ENCODE measurements at regions not wholly inside any gene's neighbourhood (a gene's known extent, or its start where the extent isn't known, plus 50 kb on each side); places are given as distances from the start of the nearest gene placed in this dataset.
"Not testable (repeated sequence)": the region's sequence is repeated elsewhere in the genome, so short reads cannot be mapped to it uniquely, and the experiment has no call there.

DNA sequence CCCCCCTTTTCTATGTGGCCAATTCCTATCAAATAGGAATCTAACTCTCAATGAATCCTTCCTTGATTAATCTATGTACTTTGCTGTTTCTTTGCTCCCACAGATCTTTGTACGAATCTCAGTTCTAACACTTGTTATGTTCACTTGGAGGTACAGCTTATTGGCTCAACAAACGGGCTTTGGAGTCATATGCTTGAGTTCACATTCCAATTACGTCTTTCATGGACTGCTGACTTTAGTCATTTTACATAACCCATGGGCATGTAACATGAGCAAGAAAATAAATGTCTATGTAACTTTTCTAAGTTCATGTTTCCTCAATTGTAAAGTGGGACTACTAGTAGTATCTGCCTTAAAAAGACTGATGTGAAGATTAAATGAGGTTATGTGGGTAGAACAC lies 123.2 kb upstream of the TBC1D5 start:
- H3K27me3 Mint-ChIP-seq: peaks cover 1 to 13% of the 10 kb centered on the region in 2 donors
- no peaks in the 10 kb centered on the region for H3K9me3 Mint-ChIP-seq
- no peak overlapping the region for H3K27ac Mint-ChIP-seq
- Histone ChIP-seq H3K4me1 (ENCODE audit: insufficient read depth, low read length) (no peaks in the 10 kb centered on the region), H3K27ac (ENCODE audit: low read depth, low read length) (no peak overlapping the region), H3K36me3 (ENCODE audit: insufficient read depth, low read length) (no peaks in the 10 kb centered on the region), H3K9me3 (ENCODE audit: control insufficient read depth in 1 of 2, low read length in 2 of 2) (no peaks in the 10 kb centered on the region), H3K27me3 (ENCODE audit: insufficient read depth, low read length) (no peaks in the 10 kb centered on the region), H3K4me3 (ENCODE audit: low read length in 2 of 2) (no peak overlapping the region)
- CTCF ChIA-PET (ENCODE audit: partially characterized antibody): interaction anchor here (1.8 kb wide), 1 partner anchor 24 kb away, joined by 5 read pairs; no protein-coding TSS in a partner anchor
- no peaks in the 10 kb centered on the region for H3K36me3 Mint-ChIP-seq
- H3K4me1 Mint-ChIP-seq: no peaks in the 10 kb centered on the region
- POLR2A ChIA-PET (ENCODE audit: partially characterized antibody): no interaction called here
- intact Hi-C loops (cut with micrococcal nuclease): no loop called here
- no peak overlapping the region for H3K4me3 Mint-ChIP-seq
- no peak for DNase-seq

DNA sequence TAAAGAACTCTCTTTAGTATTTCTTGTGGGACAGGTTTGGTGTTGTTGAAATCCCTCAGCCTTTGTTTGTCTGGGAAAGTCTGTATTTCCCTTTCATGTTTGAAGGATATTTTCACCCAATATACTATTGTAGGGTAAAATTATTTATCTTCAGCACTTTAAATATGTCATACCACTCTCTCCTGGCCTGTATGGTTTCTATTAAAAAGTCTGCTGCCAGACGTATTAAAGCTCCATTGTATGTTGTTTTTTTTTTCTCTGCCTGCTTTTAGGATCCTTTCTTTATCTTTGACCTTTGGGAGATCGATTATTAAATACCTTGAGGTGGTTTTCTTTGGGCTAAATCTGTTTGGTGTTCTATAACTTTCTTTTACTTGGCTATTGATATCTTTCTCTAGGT lies 119.0 kb upstream of the TBC1D5 start:
- Histone ChIP-seq H3K27me3 (ENCODE audit: insufficient read depth, low read length) (no peaks in the 10 kb centered on the region), H3K27ac (ENCODE audit: low read depth, low read length) (no peak overlapping the region), H3K9me3 (ENCODE audit: control insufficient read depth in 1 of 2, low read length in 2 of 2) (no peaks in the 10 kb centered on the region), H3K4me3 (ENCODE audit: low read length in 2 of 2) (no peak overlapping the region), H3K36me3 (ENCODE audit: insufficient read depth, low read length) (no peaks in the 10 kb centered on the region), H3K4me1 (ENCODE audit: insufficient read depth, low read length) (no peaks in the 10 kb centered on the region)
- Mint-ChIP-seq H3K36me3 (no peaks in the 10 kb centered on the region), H3K9me3 (peaks cover 0 to 2% (median 0%) of the 10 kb centered on the region in 8 donors), H3K27me3 (peaks cover 0 to 12% of the 10 kb centered on the region in 2 donors), H3K4me3 (no peak overlapping the region), H3K27ac (peak overlapping the region in 1 of 7 donors; percentile 6), H3K4me1 (no peaks in the 10 kb centered on the region)
- DNase-seq: no peak
- CTCF ChIA-PET (ENCODE audit: partially characterized antibody): interaction anchor here (2.6 kb wide), 1 partner anchor 20 kb away, joined by 9 read pairs; no protein-coding TSS in a partner anchor
- intact Hi-C loops (cut with micrococcal nuclease): no loop called here
- POLR2A ChIA-PET (ENCODE audit: partially characterized antibody): no interaction called here

DNA sequence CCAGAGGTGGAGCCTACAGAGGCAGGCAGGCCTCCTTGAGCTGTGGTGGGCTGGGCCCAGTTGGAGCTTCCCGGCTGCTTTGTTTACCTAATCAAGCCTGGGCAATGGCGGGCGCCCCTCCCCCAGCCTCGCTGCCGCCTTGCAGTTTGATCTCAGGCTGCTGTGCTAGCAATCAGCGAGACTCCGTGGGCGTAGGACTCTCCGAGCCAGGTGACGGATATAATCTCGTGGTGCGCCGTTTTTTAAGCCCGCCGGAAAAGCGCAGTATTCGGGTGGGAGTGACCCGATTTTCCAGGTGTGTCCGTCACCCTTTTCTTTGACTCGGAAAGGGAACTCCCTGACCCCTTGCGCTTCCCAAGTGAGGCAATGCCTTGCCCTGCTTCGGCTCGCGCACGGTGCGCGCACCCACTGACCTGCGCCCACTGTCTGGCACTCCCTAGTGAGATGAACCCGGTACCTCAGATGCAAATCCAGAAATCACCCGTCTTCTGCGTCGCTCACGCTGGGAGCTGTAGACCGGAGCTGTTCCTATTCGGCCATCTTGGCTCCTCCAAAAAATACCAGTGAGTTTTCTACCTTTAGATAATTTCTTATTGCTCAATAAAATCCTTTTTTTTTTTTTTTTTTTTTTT lies 118.5 kb upstream of the TBC1D5 start:
- intact Hi-C loops (cut with micrococcal nuclease); H3K4me1 Mint-ChIP-seq; H3K9me3 ChIP-seq (ENCODE audit: control insufficient read depth in 1 of 2, low read length in 2 of 2); H3K36me3 ChIP-seq (ENCODE audit: insufficient read depth, low read length); H3K27ac ChIP-seq (ENCODE audit: low read depth, low read length); H3K27me3 ChIP-seq (ENCODE audit: insufficient read depth, low read length); H3K9me3 Mint-ChIP-seq; H3K36me3 Mint-ChIP-seq; POLR2A ChIA-PET (ENCODE audit: partially characterized antibody); H3K4me3 Mint-ChIP-seq; DNase-seq; H3K27ac Mint-ChIP-seq; H3K4me3 ChIP-seq (ENCODE audit: low read length in 2 of 2); H3K4me1 ChIP-seq (ENCODE audit: insufficient read depth, low read length): not testable (repeated sequence)
- CTCF ChIA-PET (ENCODE audit: partially characterized antibody): interaction anchor here (2.6 kb wide), 1 partner anchor 19 kb away, joined by 9 read pairs; no protein-coding TSS in a partner anchor
- H3K27me3 Mint-ChIP-seq: peaks cover 0 to 12% of the 10 kb centered on the region in 2 donors

DNA sequence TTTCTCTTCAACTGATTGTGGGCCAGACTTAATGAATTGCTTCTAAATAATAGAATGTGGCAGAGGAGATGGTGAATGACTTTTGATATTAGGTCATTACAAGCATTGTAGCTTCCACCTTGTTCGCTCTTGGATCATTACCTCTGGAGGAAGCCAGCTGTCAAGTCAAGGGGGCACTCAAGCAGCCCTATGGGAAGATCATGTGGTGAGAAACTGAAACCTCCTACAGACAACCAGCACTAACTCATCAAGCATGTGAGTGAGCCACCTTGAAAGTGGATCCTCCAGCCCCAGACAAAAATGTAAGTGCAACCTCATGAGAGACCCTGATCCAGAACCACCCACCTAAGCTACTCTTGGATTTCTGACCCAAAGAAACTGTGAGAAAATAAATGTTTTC lies 109.8 kb upstream of the TBC1D5 start:
- no peaks in the 10 kb centered on the region for H3K27me3 ChIP-seq (ENCODE audit: insufficient read depth, low read length)
- no peaks in the 10 kb centered on the region for H3K36me3 ChIP-seq (ENCODE audit: insufficient read depth, low read length)
- H3K9me3 Mint-ChIP-seq: no peaks in the 10 kb centered on the region
- H3K4me3 Mint-ChIP-seq: no peak overlapping the region
- peaks cover 0 to 1% of the 10 kb centered on the region in 2 donors for H3K27me3 Mint-ChIP-seq
- ChIA-PET CTCF (ENCODE audit: partially characterized antibody) (interaction anchor here (0.5 to 3.7 kb wide), 2 partner anchors 9 to 11 kb away, joined by 4 to 24 read pairs; no protein-coding TSS in a partner anchor), POLR2A (ENCODE audit: partially characterized antibody) (no interaction called here)
- intact Hi-C loops (cut with micrococcal nuclease): no loop called here
- no peak overlapping the region for H3K27ac ChIP-seq (ENCODE audit: low read depth, low read length)
- H3K4me3 ChIP-seq (ENCODE audit: low read length in 2 of 2): no peak overlapping the region
- H3K36me3 Mint-ChIP-seq: no peaks in the 10 kb centered on the region
- no peak overlapping the region for H3K27ac Mint-ChIP-seq
- no peaks in the 10 kb centered on the region for H3K4me1 Mint-ChIP-seq
- no peak for DNase-seq
- H3K9me3 ChIP-seq (ENCODE audit: control insufficient read depth in 1 of 2, low read length in 2 of 2): no peaks in the 10 kb centered on the region
- H3K4me1 ChIP-seq (ENCODE audit: insufficient read depth, low read length): no peaks in the 10 kb centered on the region

DNA sequence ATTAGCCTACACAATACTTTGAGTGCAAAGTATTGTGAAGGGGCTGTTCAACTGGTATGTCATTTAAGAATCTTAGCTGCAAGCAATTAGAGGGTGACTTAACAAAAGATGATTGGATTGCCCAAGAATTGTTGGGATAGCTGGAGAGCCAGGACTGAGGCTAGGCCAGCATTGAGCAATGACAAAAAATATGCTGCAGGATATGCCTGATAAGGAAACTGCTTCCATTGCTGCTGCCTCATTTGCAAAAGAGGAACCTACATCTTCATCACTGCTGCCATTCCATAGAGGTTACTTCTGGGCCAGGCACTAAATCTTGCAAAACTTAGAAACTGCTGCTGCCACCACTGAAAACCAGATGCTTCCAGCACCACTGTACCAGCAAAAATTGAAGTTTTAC lies 108.0 kb upstream of the TBC1D5 start:
- H3K4me1 Mint-ChIP-seq: no peaks in the 10 kb centered on the region
- H3K36me3 Mint-ChIP-seq: no peaks in the 10 kb centered on the region
- Histone ChIP-seq H3K27me3 (ENCODE audit: insufficient read depth, low read length) (no peaks in the 10 kb centered on the region), H3K36me3 (ENCODE audit: insufficient read depth, low read length) (no peaks in the 10 kb centered on the region), H3K4me3 (ENCODE audit: low read length in 2 of 2) (no peak overlapping the region), H3K9me3 (ENCODE audit: control insufficient read depth in 1 of 2, low read length in 2 of 2) (no peaks in the 10 kb centered on the region), H3K27ac (ENCODE audit: low read depth, low read length) (no peak overlapping the region), H3K4me1 (ENCODE audit: insufficient read depth, low read length) (no peaks in the 10 kb centered on the region)
- H3K4me3 Mint-ChIP-seq: no peak overlapping the region
- H3K27me3 Mint-ChIP-seq: peaks cover 0 to 1% of the 10 kb centered on the region in 2 donors
- CTCF ChIA-PET (ENCODE audit: partially characterized antibody): interaction anchor here (1.9 kb wide), 1 partner anchor 10 kb away, joined by 8 read pairs; no protein-coding TSS in a partner anchor
- POLR2A ChIA-PET (ENCODE audit: partially characterized antibody): no interaction called here
- intact Hi-C loops (cut with micrococcal nuclease): no loop called here
- H3K9me3 Mint-ChIP-seq: no peaks in the 10 kb centered on the region
- no peak overlapping the region for H3K27ac Mint-ChIP-seq
- no peak for DNase-seq

DNA sequence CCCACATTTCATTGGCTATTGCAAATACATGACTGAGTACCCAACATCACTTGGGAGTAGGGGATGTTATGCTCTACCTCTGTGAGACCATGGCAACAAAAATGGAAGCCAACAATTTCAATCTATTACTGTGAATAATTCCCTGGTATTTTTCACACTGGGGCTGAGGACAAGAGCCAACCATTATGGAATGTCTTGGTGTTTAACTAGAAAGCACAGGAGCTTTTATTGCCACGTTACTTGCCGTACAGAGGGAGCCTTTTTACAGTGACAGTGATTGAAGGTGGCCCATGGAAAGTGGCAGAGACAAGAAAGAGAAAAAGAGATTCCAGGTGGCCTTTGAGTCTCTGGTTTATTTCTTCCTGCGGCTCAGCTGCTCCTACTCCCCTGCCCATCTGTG lies 105.7 kb upstream of the TBC1D5 start:
- POLR2A ChIA-PET (ENCODE audit: partially characterized antibody): no interaction called here
- no peaks in the 10 kb centered on the region for H3K4me1 ChIP-seq (ENCODE audit: insufficient read depth, low read length)
- CTCF ChIA-PET (ENCODE audit: partially characterized antibody): no interaction called here
- intact Hi-C loops (cut with micrococcal nuclease): loop anchor here (10.0 kb wide), 1 partner anchor 907 kb away; no protein-coding TSS in a partner anchor
- no peaks in the 10 kb centered on the region for H3K36me3 ChIP-seq (ENCODE audit: insufficient read depth, low read length)
- Mint-ChIP-seq H3K27me3 (peaks cover 1 to 2% of the 10 kb centered on the region in 2 donors), H3K36me3 (no peaks in the 10 kb centered on the region), H3K9me3 (no peaks in the 10 kb centered on the region), H3K27ac (no peak overlapping the region), H3K4me3 (no peak overlapping the region), H3K4me1 (no peaks in the 10 kb centered on the region)
- no peak overlapping the region for H3K27ac ChIP-seq (ENCODE audit: low read depth, low read length)
- H3K27me3 ChIP-seq (ENCODE audit: insufficient read depth, low read length): no peaks in the 10 kb centered on the region
- no peak overlapping the region for H3K4me3 ChIP-seq (ENCODE audit: low read length in 2 of 2)
- no peaks in the 10 kb centered on the region for H3K9me3 ChIP-seq (ENCODE audit: control insufficient read depth in 1 of 2, low read length in 2 of 2)
- DNase-seq: no peak

DNA sequence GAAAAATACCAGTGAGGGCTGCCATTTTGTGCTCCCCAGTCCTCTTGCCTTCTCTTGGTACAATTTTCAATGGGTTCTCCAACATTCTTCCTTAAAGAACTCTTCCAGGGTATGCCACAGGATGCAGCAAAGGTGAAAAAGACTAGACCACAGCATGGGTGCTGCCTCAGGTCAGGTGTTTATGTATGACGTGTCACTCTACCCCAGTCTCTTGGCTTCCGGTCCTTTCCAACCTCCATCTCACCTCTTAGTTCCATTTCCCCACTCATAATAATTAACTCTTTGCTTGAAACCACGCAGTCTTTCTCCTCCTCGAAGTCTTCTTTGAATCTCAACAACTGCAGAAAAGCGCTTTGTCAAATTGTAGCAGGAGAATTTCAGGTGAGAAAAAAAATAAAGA lies 104.7 kb upstream of the TBC1D5 start:
- DNase-seq: no peak

More for the DNA sequence above, 104.7 kb upstream of the TBC1D5 start:
- Mint-ChIP-seq H3K36me3 (no peaks in the 10 kb centered on the region), H3K4me1 (no peaks in the 10 kb centered on the region), H3K27me3 (peaks cover 1 to 2% of the 10 kb centered on the region in 2 donors), H3K9me3 (no peaks in the 10 kb centered on the region), H3K4me3 (no peak overlapping the region), H3K27ac (no peak overlapping the region)
- no peak overlapping the region for H3K4me3 ChIP-seq (ENCODE audit: low read length in 2 of 2)
- no peaks in the 10 kb centered on the region for H3K4me1 ChIP-seq (ENCODE audit: insufficient read depth, low read length)
- ChIA-PET CTCF (ENCODE audit: partially characterized antibody) (no interaction called here), POLR2A (ENCODE audit: partially characterized antibody) (no interaction called here)
- H3K9me3 ChIP-seq (ENCODE audit: control insufficient read depth in 1 of 2, low read length in 2 of 2): no peaks in the 10 kb centered on the region
- H3K36me3 ChIP-seq (ENCODE audit: insufficient read depth, low read length): no peaks in the 10 kb centered on the region
- intact Hi-C loops (cut with micrococcal nuclease): loop anchor here (10.0 kb wide), 1 partner anchor 908 kb away; no protein-coding TSS in a partner anchor
- no peaks in the 10 kb centered on the region for H3K27me3 ChIP-seq (ENCODE audit: insufficient read depth, low read length)
- H3K27ac ChIP-seq (ENCODE audit: low read depth, low read length): no peak overlapping the region

Data from CD4-positive, alpha-beta memory T cell (primary cell).